ENCODE measurements at regions not wholly inside any gene's neighbourhood (a gene's known extent, or its start where the extent isn't known, plus 50 kb on each side); places are given as distances from the start of the nearest gene placed in this dataset.

DNA sequence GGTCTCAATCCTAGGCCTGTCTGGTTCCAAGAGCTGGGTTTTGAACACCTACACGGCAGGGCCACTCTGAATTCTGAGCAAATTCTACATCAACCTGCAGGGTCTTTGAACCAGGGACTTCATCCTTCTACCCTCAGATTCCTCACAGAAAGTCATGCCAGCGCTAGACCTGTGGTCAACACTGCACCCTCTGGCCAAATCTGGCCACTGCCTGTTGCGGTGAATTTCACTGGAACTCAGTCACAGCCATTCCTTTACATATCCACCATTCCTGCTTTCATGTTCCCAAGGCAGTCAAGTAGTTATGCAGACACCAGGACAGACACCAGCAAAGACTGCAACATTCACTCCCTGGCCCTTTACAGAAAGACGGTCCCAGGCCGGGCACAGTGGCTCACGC is 144.6 kb downstream of the C16orf95 start:
- TF ChIP-seq, protein P1, sequence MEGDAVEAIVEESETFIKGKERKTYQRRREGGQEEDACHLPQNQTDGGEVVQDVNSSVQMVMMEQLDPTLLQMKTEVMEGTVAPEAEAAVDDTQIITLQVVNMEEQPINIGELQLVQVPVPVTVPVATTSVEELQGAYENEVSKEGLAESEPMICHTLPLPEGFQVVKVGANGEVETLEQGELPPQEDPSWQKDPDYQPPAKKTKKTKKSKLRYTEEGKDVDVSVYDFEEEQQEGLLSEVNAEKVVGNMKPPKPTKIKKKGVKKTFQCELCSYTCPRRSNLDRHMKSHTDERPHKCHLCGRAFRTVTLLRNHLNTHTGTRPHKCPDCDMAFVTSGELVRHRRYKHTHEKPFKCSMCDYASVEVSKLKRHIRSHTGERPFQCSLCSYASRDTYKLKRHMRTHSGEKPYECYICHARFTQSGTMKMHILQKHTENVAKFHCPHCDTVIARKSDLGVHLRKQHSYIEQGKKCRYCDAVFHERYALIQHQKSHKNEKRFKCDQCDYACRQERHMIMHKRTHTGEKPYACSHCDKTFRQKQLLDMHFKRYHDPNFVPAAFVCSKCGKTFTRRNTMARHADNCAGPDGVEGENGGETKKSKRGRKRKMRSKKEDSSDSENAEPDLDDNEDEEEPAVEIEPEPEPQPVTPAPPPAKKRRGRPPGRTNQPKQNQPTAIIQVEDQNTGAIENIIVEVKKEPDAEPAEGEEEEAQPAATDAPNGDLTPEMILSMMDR (IDR thresholded peaks at IDR 0.05; ENCODE audit: low read depth, low read length), result no peak
- TF ChIP-seq EZH2phosphoT487 (IDR thresholded peaks at IDR 0.05; ENCODE audit: low read depth), result no peak
